Effector memory CD4-positive, alpha-beta T cell (primary cell): ENCODE measurements at regions not wholly inside any gene's neighbourhood (a gene's known extent, or its start where the extent isn't known, plus 50 kb on each side); places are given as distances from the start of the nearest gene placed in this dataset.

Experiments
- DNase-seq, 3 donors: peaks; one replicate each; pipeline ENCODE4 v3.0.0-alpha.2; 2020
- H3K27ac ChIP-seq: 2 replicates; pipeline ENCODE4 v1.7.0; 2013; ENCODE audit warnings: mild to moderate bottlenecking, low read length, moderate library complexity; ENCODE audit not compliant: insufficient read depth, poor library complexity, severe bottlenecking
- H3K27me3 ChIP-seq: replicated peaks from 2 replicates; pipeline ENCODE4 v1.7.0; 2013; ENCODE audit warnings: mild to moderate bottlenecking, low read length; ENCODE audit not compliant: insufficient read depth, control insufficient read depth, poor library complexity, severe bottlenecking
- H3K36me3 ChIP-seq: 2 replicates; pipeline ENCODE4 v1.7.0; 2013; ENCODE audit warnings: mild to moderate bottlenecking, low read length, moderate library complexity; ENCODE audit not compliant: control insufficient read depth, insufficient read depth
- H3K4me1 ChIP-seq: 2 replicates; pipeline ENCODE4 v1.7.0; 2013; ENCODE audit warnings: low read length, mild to moderate bottlenecking; ENCODE audit not compliant: control insufficient read depth, insufficient read depth, poor library complexity, severe bottlenecking
- H3K4me3 ChIP-seq: 2 replicates; pipeline ENCODE4 v1.7.0; 2013; ENCODE audit warnings: low read length, low read depth, mild to moderate bottlenecking; ENCODE audit not compliant: insufficient read depth, poor library complexity, severe bottlenecking
- H3K9me3 ChIP-seq: 2 replicates; pipeline ENCODE4 v1.7.0; 2013; ENCODE audit warnings: mild to moderate bottlenecking, low read length, moderate library complexity; ENCODE audit not compliant: control insufficient read depth

DNA sequence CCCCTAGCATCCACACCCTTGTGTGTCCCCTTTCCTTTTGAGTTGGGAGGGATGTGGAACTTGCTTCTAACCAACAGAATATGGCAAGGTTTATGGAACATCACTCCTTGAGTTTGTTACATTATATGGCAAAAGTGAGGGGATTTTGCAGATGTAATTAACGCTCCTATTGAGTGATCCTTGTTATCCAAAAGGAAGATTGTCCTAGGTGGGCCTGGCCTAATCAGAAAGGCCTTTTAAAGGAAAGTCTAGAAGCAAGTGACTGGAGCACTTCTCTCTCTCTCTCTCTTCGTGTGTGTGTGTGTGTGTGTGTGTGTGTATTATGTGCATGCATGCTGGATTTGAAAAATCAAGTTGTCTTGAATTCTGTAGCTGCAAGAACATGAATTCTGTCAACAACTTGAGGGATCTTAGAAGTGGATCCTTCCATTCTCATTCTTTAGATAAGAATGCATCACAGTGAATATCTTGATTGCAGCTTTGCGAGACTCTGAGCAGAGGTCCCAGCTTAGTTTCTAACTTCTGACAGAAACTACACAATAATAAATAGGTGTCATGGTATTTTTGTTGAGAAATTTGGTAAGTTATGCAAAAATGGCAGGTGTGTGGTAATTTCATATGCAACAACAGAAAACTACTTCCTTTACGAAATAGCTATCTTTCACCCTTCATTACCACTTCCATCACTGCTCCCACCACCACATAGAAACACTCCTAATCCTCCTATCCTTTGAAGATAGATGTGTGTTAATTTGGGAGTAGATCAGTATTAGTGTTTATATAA, 360.9 kb upstream of the CBLB start:
- H3K27ac ChIP-seq = no peak overlapping the region

GRCh38 chr3:106231086-106231485, 362.3 kb upstream of the CBLB start:
- no peak for DNase-seq

More for the DNA sequence above, 360.9 kb upstream of the CBLB start:
- Histone ChIP-seq H3K4me3 (no peak overlapping the region), H3K4me1 (peaks cover 5% of the 10 kb centered on the region), H3K9me3 (no peaks in the 10 kb centered on the region), H3K27me3 (no peaks in the 10 kb centered on the region), H3K36me3 (no peaks in the 10 kb centered on the region)
- no peak for DNase-seq

GRCh38 chr3:106232956-106233355, 364.1 kb upstream of the CBLB start:
- no peaks in the 10 kb centered on the region for H3K36me3 ChIP-seq
- no peak overlapping the region for H3K27ac ChIP-seq
- H3K4me3 ChIP-seq = no peak overlapping the region

More at GRCh38 chr3:106231086-106231485, 362.3 kb upstream of the CBLB start:
- H3K4me3 ChIP-seq = no peak overlapping the region
- no peaks in the 10 kb centered on the region for H3K27me3 ChIP-seq
- peaks cover 5% of the 10 kb centered on the region for H3K4me1 ChIP-seq
- H3K9me3 ChIP-seq = no peaks in the 10 kb centered on the region
- H3K27ac ChIP-seq = no peak overlapping the region
- no peaks in the 10 kb centered on the region for H3K36me3 ChIP-seq

GRCh38 chr3:106239195-106239697, 370.4 kb upstream of the CBLB start:
- H3K4me3 ChIP-seq = no peak overlapping the region
- no peaks in the 10 kb centered on the region for H3K4me1 ChIP-seq
- no peak for DNase-seq
- no peaks in the 10 kb centered on the region for H3K27me3 ChIP-seq
- no peaks in the 10 kb centered on the region for H3K36me3 ChIP-seq
- H3K27ac ChIP-seq = no peak overlapping the region
- no peaks in the 10 kb centered on the region for H3K9me3 ChIP-seq

More at GRCh38 chr3:106232956-106233355, 364.1 kb upstream of the CBLB start:
- no peaks in the 10 kb centered on the region for H3K27me3 ChIP-seq
- H3K4me1 ChIP-seq = peaks cover 5% of the 10 kb centered on the region
- H3K9me3 ChIP-seq = no peaks in the 10 kb centered on the region
- no peak for DNase-seq

GRCh38 chr3:106241593-106241992, 372.8 kb upstream of the CBLB start:
- Histone ChIP-seq H3K27me3 (no peaks in the 10 kb centered on the region), H3K4me3 (no peak overlapping the region), H3K4me1 (no peaks in the 10 kb centered on the region), H3K9me3 (no peaks in the 10 kb centered on the region), H3K27ac (no peak overlapping the region), H3K36me3 (no peaks in the 10 kb centered on the region)
- DNase-seq = no peak

GRCh38 chr3:106242781-106243180, 374.0 kb upstream of the CBLB start:
- Histone ChIP-seq H3K9me3 (no peaks in the 10 kb centered on the region), H3K36me3 (no peaks in the 10 kb centered on the region), H3K27ac (no peak overlapping the region), H3K27me3 (no peaks in the 10 kb centered on the region), H3K4me1 (no peaks in the 10 kb centered on the region), H3K4me3 (no peak overlapping the region)
- no peak for DNase-seq

DNA sequence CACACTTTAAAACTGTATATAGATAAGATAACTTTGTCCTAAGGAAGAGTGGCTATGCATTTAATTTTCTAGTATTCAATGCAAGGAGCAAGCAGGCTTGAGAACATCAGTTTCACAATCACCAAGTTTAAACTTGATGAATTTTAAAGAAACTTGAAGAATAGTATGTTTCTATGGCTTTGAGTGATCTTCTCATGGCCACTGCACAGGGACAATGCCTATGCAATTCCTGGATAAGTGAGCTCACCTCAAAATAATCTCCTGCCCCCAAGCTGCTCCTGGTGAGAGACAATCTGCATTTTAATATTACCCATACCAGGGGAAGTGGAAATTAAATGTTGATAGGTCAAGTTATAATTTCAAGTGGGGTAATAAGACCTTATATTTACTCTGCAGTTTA, 376.6 kb upstream of the CBLB start:
- no peak overlapping the region for H3K27ac ChIP-seq
- no peak for DNase-seq
- H3K4me1 ChIP-seq = no peaks in the 10 kb centered on the region
- no peaks in the 10 kb centered on the region for H3K9me3 ChIP-seq
- H3K4me3 ChIP-seq = no peak overlapping the region
- no peaks in the 10 kb centered on the region for H3K27me3 ChIP-seq
- no peaks in the 10 kb centered on the region for H3K36me3 ChIP-seq

DNA sequence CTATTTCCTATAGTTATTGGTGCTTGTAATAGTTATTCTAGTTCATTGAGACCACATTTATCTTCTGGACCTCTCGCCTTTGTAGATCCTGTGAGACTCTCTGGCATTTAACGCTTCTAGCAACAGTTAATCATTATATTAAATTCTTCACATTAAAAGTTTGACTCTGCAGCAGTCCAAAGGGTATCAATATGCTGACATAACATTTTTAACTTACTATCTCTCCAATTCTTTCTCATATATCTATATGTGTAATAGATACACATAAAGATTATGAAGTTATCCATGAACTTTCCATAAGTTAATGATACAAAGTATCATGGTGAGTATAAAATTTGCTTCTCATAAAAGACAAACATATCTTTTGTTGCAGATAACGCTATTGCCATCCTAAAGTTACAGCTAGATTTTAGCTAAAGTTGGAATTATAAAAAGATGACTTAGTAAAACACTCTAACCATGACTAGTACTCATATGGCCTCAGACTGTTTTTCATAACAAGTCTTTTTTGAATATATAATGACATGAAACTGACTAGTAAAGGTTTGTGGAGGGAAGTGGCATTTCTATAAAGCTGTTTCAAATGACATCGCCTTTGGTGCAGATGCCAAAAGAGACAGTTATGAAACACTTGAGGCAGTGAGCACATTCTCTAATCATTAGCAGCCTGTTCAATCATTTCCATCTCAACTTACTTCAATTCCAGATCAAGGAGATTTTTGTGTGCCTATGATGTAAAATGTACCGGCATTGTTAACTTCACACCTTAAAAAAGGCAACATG, 379.3 kb upstream of the CBLB start:
- Histone ChIP-seq H3K9me3 (no peaks in the 10 kb centered on the region), H3K4me1 (no peaks in the 10 kb centered on the region), H3K27ac (no peak overlapping the region), H3K4me3 (no peak overlapping the region), H3K36me3 (no peaks in the 10 kb centered on the region), H3K27me3 (no peaks in the 10 kb centered on the region)
- no peak for DNase-seq

GRCh38 chr3:106249159-106249558, 380.3 kb upstream of the CBLB start:
- H3K27ac ChIP-seq = no peak overlapping the region
- H3K4me3 ChIP-seq = no peak overlapping the region
- no peaks in the 10 kb centered on the region for H3K36me3 ChIP-seq
- H3K9me3 ChIP-seq = no peaks in the 10 kb centered on the region
- H3K27me3 ChIP-seq = no peaks in the 10 kb centered on the region
- no peaks in the 10 kb centered on the region for H3K4me1 ChIP-seq
- no peak for DNase-seq

- no peaks in the 10 kb centered on the region for H3K9me3 ChIP-seq
- no peak overlapping the region for H3K27ac ChIP-seq
- no peaks in the 10 kb centered on the region for H3K4me1 ChIP-seq
These were observed 381.2 kb upstream of the CBLB start for GRCh38 chr3:106249981-106250380.

More at GRCh38 chr3:106249981-106250380, 381.2 kb upstream of the CBLB start:
- Histone ChIP-seq H3K4me3 (no peak overlapping the region), H3K27me3 (no peaks in the 10 kb centered on the region), H3K36me3 (no peaks in the 10 kb centered on the region)
- DNase-seq = no peak
